ENCODE measurements at regions not wholly inside any gene's neighbourhood (a gene's known extent, or its start where the extent isn't known, plus 50 kb on each side); places are given as distances from the start of the nearest gene placed in this dataset.

- no peak for TF ChIP-seq YY1 (IDR thresholded peaks at IDR 0.05; ENCODE audit: insufficient read depth, insufficient read length)
- TF ChIP-seq ZNF274 (IDR thresholded peaks at IDR 0.05; ENCODE audit: low read depth, low read length): no peak
- no peak for TF ChIP-seq SUZ12 (IDR thresholded peaks at IDR 0.05; ENCODE audit: extremely low read depth, insufficient read depth, insufficient read length)
Observed at GRCh38 chr6:145069966-145070365, 665.4 kb downstream of the EPM2A start.

All from NT2/D1 (cell line).